GM20000 (cell line): ENCODE measurements at regions not wholly inside any gene's neighbourhood (a gene's known extent, or its start where the extent isn't known, plus 50 kb on each side); places are given as distances from the start of the nearest gene placed in this dataset.
"Not testable (repeated sequence)": the region's sequence is repeated elsewhere in the genome, so short reads cannot be mapped to it uniquely, and the experiment has no call there.

ENCODE experiments used
- DNase-seq: peaks from one replicate; pipeline ENCODE4 v3.0.0; 2012; ENCODE audit warnings: low spot score
- TF ChIP-seq, protein P1 (sequence below): IDR thresholded peaks from 2 replicates; pipeline ENCODE4 v1.5.1; 2012; ENCODE audit warnings: mild to moderate bottlenecking, control low read depth; ENCODE audit errors: extremely low read depth, missing control alignments

GRCh38 chr1:221576268-221576667 lies 165.6 kb downstream of the DUSP10 start:
- DNase-seq = no peak
- TF ChIP-seq, protein P1, sequence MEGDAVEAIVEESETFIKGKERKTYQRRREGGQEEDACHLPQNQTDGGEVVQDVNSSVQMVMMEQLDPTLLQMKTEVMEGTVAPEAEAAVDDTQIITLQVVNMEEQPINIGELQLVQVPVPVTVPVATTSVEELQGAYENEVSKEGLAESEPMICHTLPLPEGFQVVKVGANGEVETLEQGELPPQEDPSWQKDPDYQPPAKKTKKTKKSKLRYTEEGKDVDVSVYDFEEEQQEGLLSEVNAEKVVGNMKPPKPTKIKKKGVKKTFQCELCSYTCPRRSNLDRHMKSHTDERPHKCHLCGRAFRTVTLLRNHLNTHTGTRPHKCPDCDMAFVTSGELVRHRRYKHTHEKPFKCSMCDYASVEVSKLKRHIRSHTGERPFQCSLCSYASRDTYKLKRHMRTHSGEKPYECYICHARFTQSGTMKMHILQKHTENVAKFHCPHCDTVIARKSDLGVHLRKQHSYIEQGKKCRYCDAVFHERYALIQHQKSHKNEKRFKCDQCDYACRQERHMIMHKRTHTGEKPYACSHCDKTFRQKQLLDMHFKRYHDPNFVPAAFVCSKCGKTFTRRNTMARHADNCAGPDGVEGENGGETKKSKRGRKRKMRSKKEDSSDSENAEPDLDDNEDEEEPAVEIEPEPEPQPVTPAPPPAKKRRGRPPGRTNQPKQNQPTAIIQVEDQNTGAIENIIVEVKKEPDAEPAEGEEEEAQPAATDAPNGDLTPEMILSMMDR = no peak

- no peak for DNase-seq
- TF ChIP-seq, protein P1 = no peak
These were observed 158.4 kb downstream of the DUSP10 start for GRCh38 chr1:221583465-221583864.

- not testable (repeated sequence) for DNase-seq
These were observed 154.9 kb downstream of the DUSP10 start for GRCh38 chr1:221587013-221587412.

GRCh38 chr1:221591250-221591649 lies 150.6 kb downstream of the DUSP10 start:
- DNase-seq = not testable (repeated sequence)

- DNase-seq = no peak
- TF ChIP-seq, protein P1 = no peak
These were observed 147.3 kb downstream of the DUSP10 start for GRCh38 chr1:221594576-221594975.

DNA sequence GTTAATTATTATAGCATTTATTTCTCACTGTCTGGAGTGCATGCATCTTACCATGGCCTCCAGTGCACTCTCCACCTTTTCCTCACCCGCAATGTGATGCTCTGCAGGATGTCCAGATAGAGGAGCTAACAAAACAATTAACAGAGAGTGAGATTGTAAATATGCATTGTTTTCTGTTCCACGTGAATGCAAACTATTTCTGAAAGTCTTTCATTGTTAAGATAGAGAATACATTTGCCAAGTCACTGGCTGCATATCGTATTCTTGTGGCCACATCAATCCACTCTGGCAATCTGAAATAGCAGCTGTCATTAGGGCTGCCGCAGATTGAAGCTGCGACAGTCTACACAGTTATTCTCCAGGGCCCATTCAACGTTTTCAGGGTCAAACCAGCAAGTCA lies 143.8 kb downstream of the DUSP10 start:
- TF ChIP-seq, protein P1 = no peak
- no peak for DNase-seq

- no peak for DNase-seq
- TF ChIP-seq, protein P1 = no peak
These were observed 140.7 kb downstream of the DUSP10 start for GRCh38 chr1:221601166-221601565.

- TF ChIP-seq, protein P1 = no peak
- no peak for DNase-seq
These were observed 139.1 kb downstream of the DUSP10 start for GRCh38 chr1:221602830-221603229.

DNA sequence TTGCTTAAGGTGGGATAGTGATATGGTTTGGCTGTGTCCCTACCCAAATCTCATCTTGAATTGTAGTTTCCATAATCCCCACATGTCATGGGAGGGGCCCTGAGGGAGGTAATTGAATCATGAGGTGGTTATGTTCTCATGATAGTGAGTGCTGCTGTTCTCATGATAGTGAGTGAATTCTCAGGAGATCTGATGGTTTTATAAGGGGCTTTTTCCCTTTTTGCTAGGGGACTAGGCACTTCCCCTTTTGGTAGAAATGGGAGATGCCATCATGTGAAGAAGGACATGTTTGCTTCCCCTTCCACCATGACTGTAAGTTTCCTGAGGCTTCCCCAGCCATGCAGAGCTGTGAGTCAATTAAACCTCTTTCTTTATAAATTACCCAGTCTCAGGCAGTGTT lies 137.5 kb downstream of the DUSP10 start:
- DNase-seq = not testable (repeated sequence)
